ENCODE measurements at regions not wholly inside any gene's neighbourhood (a gene's known extent, or its start where the extent isn't known, plus 50 kb on each side); places are given as distances from the start of the nearest gene placed in this dataset.
A peak's percentile ranks its signal among the peaks of the same experiment; 100 is the strongest.

GRCh38 chr21:17925000-17925610, 105.9 kb upstream of the C21orf91 start:
- Histone ChIP-seq H3K36me3 (ENCODE audit: control insufficient read depth in 2 of 4, insufficient read depth in 4 of 4, low read length in 3 of 4) (no peaks in the 10 kb centered on the region), H3K23me2 (ENCODE audit: low read depth, low read length) (no peaks in the 10 kb centered on the region), H3K9me3 (ENCODE audit: insufficient read depth in 2 of 2, low read depth in 1 of 2, low read length in 1 of 2) (peaks cover 6 to 11% of the 10 kb centered on the region in 2 experiments), H2AK5ac (ENCODE audit: low read depth, low read length) (no peak overlapping the region), H4K20me1 (replicated peaks in 1 of 2; ENCODE audit: control insufficient read depth in 1 of 2, insufficient read depth in 2 of 2, low read length in 2 of 2) (no peaks in the 10 kb centered on the region), H2AFZ (ENCODE audit: low read length) (no peak overlapping the region), H3K56ac (replicated peaks; ENCODE audit: insufficient read length, low read depth, low read length) (no peak overlapping the region), H4K91ac (replicated peaks; ENCODE audit: insufficient read length, low read length) (no peak overlapping the region), H3K9ac (replicated peaks in 1 of 4; ENCODE audit: extremely low read depth in 1 of 4, low read depth in 3 of 4, low read length in 3 of 4) (no peak overlapping the region), H4K5ac (ENCODE audit: insufficient read length, low read depth, low read length) (no peak overlapping the region), H3K18ac (ENCODE audit: extremely low read depth, low read length) (no peak overlapping the region), H3K4me1 (replicated peaks in 1 of 4; ENCODE audit: control insufficient read depth in 3 of 4, insufficient read depth in 4 of 4, low read length in 3 of 4) (no peaks in the 10 kb centered on the region; a peak in 2 of 7 replicates), H3K4me2 (ENCODE audit: insufficient read depth in 1 of 2, low read depth in 2 of 2, low read length in 2 of 2) (no peak overlapping the region), H3K27me3 (replicated peaks in 1 of 4; ENCODE audit: control insufficient read depth in 3 of 4, extremely low read depth in 1 of 4, insufficient read depth in 3 of 4, low read length in 3 of 4) (no peaks in the 10 kb centered on the region), H3K79me1 (ENCODE audit: low read depth, low read length) (no peaks in the 10 kb centered on the region), H2BK120ac (replicated peaks; ENCODE audit: low read depth, low read length) (no peak overlapping the region), H4K8ac (ENCODE audit: extremely low read depth, insufficient read depth, low read length) (no peak overlapping the region), H3K4ac (replicated peaks; ENCODE audit: insufficient read length, low read depth, low read length) (no peak overlapping the region), H2BK5ac (ENCODE audit: low read depth, low read length) (no peak overlapping the region), H3K14ac (ENCODE audit: insufficient read length) (no peak overlapping the region), H2BK12ac (ENCODE audit: low read depth, low read length) (no peak overlapping the region), H3K23ac (ENCODE audit: insufficient read length) (no peak overlapping the region), H3K4me3 (ENCODE audit: extremely low read depth in 1 of 4, insufficient read depth in 2 of 4, low read depth in 3 of 4, low read length in 4 of 4) (no peak overlapping the region), H3K27ac (ENCODE audit: low read depth, low read length) (no peak overlapping the region), H2BK20ac (ENCODE audit: low read length) (no peak overlapping the region), H3K79me2 (ENCODE audit: control insufficient read depth in 1 of 2, insufficient read depth in 2 of 2, low read length in 2 of 2) (no peaks in the 10 kb centered on the region), H2BK15ac (ENCODE audit: low read length) (no peak overlapping the region)
- no peak for TF ChIP-seq KDM5A (IDR thresholded peaks at IDR 0.05; ENCODE audit: low read length)
- TF ChIP-seq CTCF (IDR thresholded peaks at IDR 0.05; ENCODE audit: control extremely low read depth in 1 of 3, insufficient read depth in 1 of 3, low read depth in 1 of 3, low read length in 3 of 3): peak in 2 of 3 experiments; percentile 78 to 84; a peak in 3 of 4 replicates
- no peak for TF ChIP-seq SIN3A (conservative IDR thresholded peaks at IDR 0.05 in 1 of 2, IDR thresholded peaks at IDR 0.05 in 1 of 2; ENCODE audit: low read depth in 1 of 2, low read length in 2 of 2)
- peak; percentile 67; the same call in 1 of the 2 replicates for TF ChIP-seq TEAD4 (IDR thresholded peaks at IDR 0.05; ENCODE audit: low read depth, low read length)
- TF ChIP-seq MAX (IDR thresholded peaks at IDR 0.05): no peak
- peak; percentile 66 to 78 for TF ChIP-seq RAD21 (IDR thresholded peaks at IDR 0.05 in 1 of 2, conservative IDR thresholded peaks at IDR 0.05 in 1 of 2; ENCODE audit: low read depth in 2 of 2, low read length in 2 of 2)
- no peak for TF ChIP-seq SP4 (IDR thresholded peaks at IDR 0.05; ENCODE audit: low read length)
- CTCF ChIA-PET (ENCODE audit: partially characterized antibody): interaction anchor here (0.6 to 5.4 kb wide), 68 partner anchors 9 to 534 kb away, joined by 3 to 82 read pairs (median 4); no protein-coding TSS in a partner anchor
- 8% methylated on average over 3 of the region's 3 CpGs; no CpG with 5 or more reads in 1 of the 2 experiments for WGBS, 2 experiments (ENCODE audit: extremely low coverage in 1 of 2, insufficient coverage in 1 of 2, insufficient read length in 1 of 2, insufficient replicate concordance in 2 of 2, low coverage in 1 of 2, low lambda C conversion rate in 2 of 2, missing lambda C conversion rate in 1 of 2)
- peak in 1 of 2 experiments; percentile 66 for DNase-seq (ENCODE audit: low read depth in 1 of 2, low spot score in 2 of 2)
- POLR2A ChIA-PET (ENCODE audit: partially characterized antibody): interaction anchor here (1.1 kb wide), 1 partner anchor 110 kb away, joined by 4 read pairs; no protein-coding TSS in a partner anchor
- FAIRE-seq: peak; percentile 96
